GM12872 (cell line): ENCODE measurements at regions not wholly inside any gene's neighbourhood (a gene's known extent, or its start where the extent isn't known, plus 50 kb on each side); places are given as distances from the start of the nearest gene placed in this dataset.

ENCODE experiments used
- CTCF ChIP-seq: IDR thresholded peaks from 3 replicates; pipeline ENCODE4 v1.5.1; 2011; ENCODE audit warnings: low read depth, mild to moderate bottlenecking, low read length, moderate library complexity; ENCODE audit not compliant: insufficient read depth

GRCh38 chrX:42930951-42931350, 153.0 kb upstream of the PPP1R2C start:
- no peak for TF ChIP-seq CTCF

GRCh38 chrX:42933187-42933586, 155.2 kb upstream of the PPP1R2C start:
- no peak for TF ChIP-seq CTCF

GRCh38 chrX:42934020-42934726, 156.2 kb upstream of the PPP1R2C start:
- TF ChIP-seq CTCF: no peak

GRCh38 chrX:42941671-42942070, 163.7 kb upstream of the PPP1R2C start:
- no peak for TF ChIP-seq CTCF

GRCh38 chrX:42943051-42943974, 165.3 kb upstream of the PPP1R2C start:
- TF ChIP-seq CTCF: no peak

GRCh38 chrX:42944381-42944998, 166.5 kb upstream of the PPP1R2C start:
- TF ChIP-seq CTCF: no peak

- no peak for TF ChIP-seq CTCF
These were observed 168.7 kb upstream of the PPP1R2C start for GRCh38 chrX:42946544-42947194.
